ENCODE measurements at regions not wholly inside any gene's neighbourhood (a gene's known extent, or its start where the extent isn't known, plus 50 kb on each side); places are given as distances from the start of the nearest gene placed in this dataset.
A peak's percentile ranks its signal among the peaks of the same experiment; 100 is the strongest.
"Not testable (repeated sequence)": the region's sequence is repeated elsewhere in the genome, so short reads cannot be mapped to it uniquely, and the experiment has no call there.

GRCh38 chr9:97128919-97129318 is 90.0 kb upstream of the CTSV start:
- Histone ChIP-seq H4K20me1 (ENCODE audit: insufficient read depth) (no peaks in the 10 kb centered on the region), H3K4me1 (ENCODE audit: insufficient read depth) (no peaks in the 10 kb centered on the region), H3K9me2 (ENCODE audit: insufficient read depth) (no peaks in the 10 kb centered on the region), H3K9ac (no peak overlapping the region), H3K4me2 (ENCODE audit: unreplicated experiment) (no peak overlapping the region), H3K36me3 (ENCODE audit: low read depth) (no peaks in the 10 kb centered on the region), H3F3A (ENCODE audit: insufficient read depth) (no peaks in the 10 kb centered on the region), H3K27me3 (replicated peaks; ENCODE audit: insufficient read depth) (no peaks in the 10 kb centered on the region), H2AFZ (no peak overlapping the region), H3K27ac (no peak overlapping the region), H3K4me3 (no peak overlapping the region), H3K79me2 (ENCODE audit: insufficient read depth) (no peaks in the 10 kb centered on the region), H3K9me3 (ENCODE audit: low read depth) (no peaks in the 10 kb centered on the region)
- no peak for DNase-seq
- in situ Hi-C loops (cut with MboI) = no loop called here
- TF ChIP-seq EZH2 (IDR thresholded peaks at IDR 0.05; ENCODE audit: insufficient read depth, poor library complexity, severe bottlenecking) (no peak), EZH2phosphoT487 (IDR thresholded peaks at IDR 0.05; ENCODE audit: insufficient read depth, low read depth) (no peak)
- 61 to 62% methylated on average over 3 of the region's 3 CpGs for WGBS, 2 experiments (ENCODE audit: low coverage in 1 of 2, low lambda C conversion rate in 2 of 2, missing lambda C conversion rate in 2 of 2)

DNA sequence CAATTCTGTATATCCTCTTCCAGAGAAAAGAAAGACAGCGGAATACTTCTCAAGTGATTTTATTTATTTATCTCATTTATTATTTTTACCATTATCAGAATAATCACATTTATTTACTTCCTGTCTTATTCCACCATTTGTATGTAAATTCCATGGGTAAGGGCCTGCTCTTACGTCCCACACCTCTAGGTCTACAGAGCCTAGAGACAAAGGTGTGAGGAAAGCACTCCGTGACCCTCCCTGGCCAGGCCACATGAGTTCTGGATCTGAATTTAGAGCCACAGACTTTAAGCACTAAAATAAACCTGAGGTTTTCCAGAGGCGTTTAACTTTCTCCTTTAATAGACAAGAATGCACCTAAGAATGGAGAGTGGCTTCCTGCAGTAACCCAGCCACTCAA is 85.3 kb upstream of the CTSV start:
- WGBS, 2 experiments (ENCODE audit: low coverage in 1 of 2, low lambda C conversion rate in 2 of 2, missing lambda C conversion rate in 2 of 2) = 21 to 22% methylated on average over 4 of the region's 4 CpGs
- no peaks in the 10 kb centered on the region for H3F3A ChIP-seq (ENCODE audit: insufficient read depth)
- H3K27me3 ChIP-seq (replicated peaks; ENCODE audit: insufficient read depth) = no peaks in the 10 kb centered on the region
- in situ Hi-C loops (cut with MboI) = loop anchor here (25.0 kb wide), 1 partner anchor 262 kb away; the partner anchor contains the start of gene ZNF782
- TF ChIP-seq EZH2phosphoT487 (IDR thresholded peaks at IDR 0.05; ENCODE audit: insufficient read depth, low read depth) (no peak), EZH2 (IDR thresholded peaks at IDR 0.05; ENCODE audit: insufficient read depth, poor library complexity, severe bottlenecking) (no peak)
- H3K4me2 ChIP-seq (ENCODE audit: unreplicated experiment) = no peak overlapping the region
- H3K9me3 ChIP-seq (ENCODE audit: low read depth) = no peaks in the 10 kb centered on the region
- no peaks in the 10 kb centered on the region for H4K20me1 ChIP-seq (ENCODE audit: insufficient read depth)
- no peaks in the 10 kb centered on the region for H3K36me3 ChIP-seq (ENCODE audit: low read depth)
- no peak for DNase-seq
- H3K27ac ChIP-seq = no peak overlapping the region
- no peaks in the 10 kb centered on the region for H3K79me2 ChIP-seq (ENCODE audit: insufficient read depth)
- H3K4me1 ChIP-seq (ENCODE audit: insufficient read depth) = no peaks in the 10 kb centered on the region
- H3K4me3 ChIP-seq = no peak overlapping the region
- H2AFZ ChIP-seq = no peak overlapping the region
- no peaks in the 10 kb centered on the region for H3K9me2 ChIP-seq (ENCODE audit: insufficient read depth)
- H3K9ac ChIP-seq = no peak overlapping the region

DNA sequence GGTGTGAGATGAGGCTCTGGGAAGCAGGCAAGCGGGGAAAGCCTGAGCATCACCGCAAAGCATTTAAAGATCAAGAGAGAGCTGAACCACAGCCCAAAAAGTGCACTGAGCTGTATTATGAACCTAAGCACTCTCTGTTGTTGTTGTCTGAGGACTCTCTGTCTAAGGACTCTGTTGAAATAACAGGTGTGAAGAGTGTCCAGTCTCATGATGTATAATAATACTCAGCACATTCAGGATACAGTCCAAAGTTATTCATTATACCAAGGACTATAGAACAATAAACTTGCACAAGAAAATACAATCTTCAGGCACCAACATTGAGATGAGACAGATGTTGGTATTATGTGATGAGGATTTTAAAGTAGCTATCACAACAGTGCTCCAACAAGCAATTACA is 71.8 kb upstream of the CTSV start:
- Histone ChIP-seq H3K4me3 (no peak overlapping the region), H4K20me1 (ENCODE audit: insufficient read depth) (no peaks in the 10 kb centered on the region), H3K4me2 (ENCODE audit: unreplicated experiment) (no peak overlapping the region), H2AFZ (no peak overlapping the region), H3F3A (ENCODE audit: insufficient read depth) (no peaks in the 10 kb centered on the region), H3K27ac (no peak overlapping the region), H3K4me1 (ENCODE audit: insufficient read depth) (no peaks in the 10 kb centered on the region), H3K9me3 (ENCODE audit: low read depth) (no peaks in the 10 kb centered on the region), H3K36me3 (ENCODE audit: low read depth) (no peaks in the 10 kb centered on the region), H3K9me2 (ENCODE audit: insufficient read depth) (no peaks in the 10 kb centered on the region), H3K27me3 (replicated peaks; ENCODE audit: insufficient read depth) (peaks cover 9% of the 10 kb centered on the region; the same call in 1 of the 2 replicates), H3K9ac (no peak overlapping the region), H3K79me2 (ENCODE audit: insufficient read depth) (no peaks in the 10 kb centered on the region)
- DNase-seq = no peak
- 81 to 88% methylated on average over 2 of the region's 2 CpGs for WGBS, 2 experiments (ENCODE audit: low coverage in 1 of 2, low lambda C conversion rate in 2 of 2, missing lambda C conversion rate in 2 of 2)
- TF ChIP-seq EZH2 (IDR thresholded peaks at IDR 0.05; ENCODE audit: insufficient read depth, poor library complexity, severe bottlenecking) (no peak), EZH2phosphoT487 (IDR thresholded peaks at IDR 0.05; ENCODE audit: insufficient read depth, low read depth) (no peak)
- in situ Hi-C loops (cut with MboI) = loop anchor here (25.0 kb wide), 1 partner anchor 248 kb away; the partner anchor contains the start of gene ZNF782

DNA sequence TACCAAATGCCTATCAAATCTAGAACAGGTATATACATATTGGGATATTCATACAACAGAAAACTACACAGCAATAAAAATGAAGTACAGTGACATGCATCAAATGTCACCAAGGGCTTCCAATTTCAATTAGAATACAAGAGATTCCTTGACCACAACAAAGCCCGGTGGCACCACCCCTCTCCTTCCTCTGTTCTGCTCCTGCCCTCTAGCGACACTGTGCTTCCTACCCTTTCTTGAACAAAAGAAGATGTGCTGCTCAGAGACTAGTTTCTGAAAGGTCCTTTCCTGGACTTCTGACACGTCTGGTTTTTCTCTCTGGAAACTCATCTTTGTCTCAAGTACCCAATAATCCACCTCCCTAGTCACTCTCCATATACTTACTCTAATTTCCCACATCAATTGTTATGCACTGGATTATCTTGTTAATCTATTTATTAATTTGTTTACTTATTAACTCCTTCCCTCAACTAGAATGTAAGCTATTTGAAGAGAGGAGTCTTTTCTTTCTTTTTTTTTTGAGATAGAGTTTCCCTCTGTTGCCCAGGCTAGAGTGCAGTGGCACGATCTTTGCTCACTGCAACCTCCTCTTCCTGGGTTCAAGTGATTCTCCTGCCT is 70.4 kb upstream of the CTSV start:
- no peaks in the 10 kb centered on the region for H3K36me3 ChIP-seq (ENCODE audit: low read depth)
- peaks cover 9% of the 10 kb centered on the region; the same call in 1 of the 2 replicates for H3K27me3 ChIP-seq (replicated peaks; ENCODE audit: insufficient read depth)
- H4K20me1 ChIP-seq (ENCODE audit: insufficient read depth) = no peaks in the 10 kb centered on the region
- no peak overlapping the region for H3K9ac ChIP-seq
- no peaks in the 10 kb centered on the region for H3K79me2 ChIP-seq (ENCODE audit: insufficient read depth)
- H3F3A ChIP-seq (ENCODE audit: insufficient read depth) = no peaks in the 10 kb centered on the region
- no peak overlapping the region for H3K27ac ChIP-seq
- in situ Hi-C loops (cut with MboI) = loop anchor here (25.0 kb wide), 1 partner anchor 247 kb away; the partner anchor contains the start of gene ZNF782
- no peak overlapping the region for H2AFZ ChIP-seq
- peak; percentile 41 for DNase-seq
- no peak overlapping the region for H3K4me3 ChIP-seq
- no peak overlapping the region for H3K4me2 ChIP-seq (ENCODE audit: unreplicated experiment)
- no peaks in the 10 kb centered on the region for H3K9me2 ChIP-seq (ENCODE audit: insufficient read depth)
- no peak for TF ChIP-seq EZH2phosphoT487 (IDR thresholded peaks at IDR 0.05; ENCODE audit: insufficient read depth, low read depth)
- no peak for TF ChIP-seq EZH2 (IDR thresholded peaks at IDR 0.05; ENCODE audit: insufficient read depth, poor library complexity, severe bottlenecking)
- H3K4me1 ChIP-seq (ENCODE audit: insufficient read depth) = no peaks in the 10 kb centered on the region
- H3K9me3 ChIP-seq (ENCODE audit: low read depth) = no peaks in the 10 kb centered on the region
- 14 to 20% methylated on average over 4 of the region's 4 CpGs for WGBS, 2 experiments (ENCODE audit: low coverage in 1 of 2, low lambda C conversion rate in 2 of 2, missing lambda C conversion rate in 2 of 2)

DNA sequence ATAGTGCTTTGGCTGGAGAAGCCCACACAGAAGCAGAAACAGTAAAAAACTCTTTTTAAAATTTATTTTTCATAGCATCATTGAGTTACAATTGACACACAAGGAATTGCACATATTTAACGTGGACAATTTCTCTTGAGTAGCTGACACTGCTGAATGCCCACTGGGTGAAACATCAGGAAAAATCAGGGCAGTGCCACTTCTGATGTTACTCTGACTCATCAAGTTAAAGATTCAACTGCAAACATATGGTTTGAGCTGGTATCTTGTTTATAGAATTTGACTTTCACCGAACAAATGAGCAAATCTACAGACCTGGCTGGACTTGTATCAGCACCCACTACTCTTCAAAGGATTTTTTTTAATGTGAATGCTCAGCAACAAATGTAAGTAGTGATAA is 66.3 kb upstream of the CTSV start:
- H3K27ac ChIP-seq; H3K36me3 ChIP-seq (ENCODE audit: low read depth); H3K79me2 ChIP-seq (ENCODE audit: insufficient read depth); H3K9ac ChIP-seq; H3K4me3 ChIP-seq; H3K9me3 ChIP-seq (ENCODE audit: low read depth); H3K4me1 ChIP-seq (ENCODE audit: insufficient read depth); H3K9me2 ChIP-seq (ENCODE audit: insufficient read depth); H2AFZ ChIP-seq; H3F3A ChIP-seq (ENCODE audit: insufficient read depth); H4K20me1 ChIP-seq (ENCODE audit: insufficient read depth); H3K27me3 ChIP-seq (replicated peaks; ENCODE audit: insufficient read depth); H3K4me2 ChIP-seq (ENCODE audit: unreplicated experiment): not testable (repeated sequence)
- 17 to 37% methylated on average over 2 of the region's 2 CpGs for WGBS, 2 experiments (ENCODE audit: low coverage in 1 of 2, low lambda C conversion rate in 2 of 2, missing lambda C conversion rate in 2 of 2)
- DNase-seq = peak; percentile 37
- in situ Hi-C loops (cut with MboI) = loop anchor here (25.0 kb wide), 1 partner anchor 243 kb away; the partner anchor contains the start of gene ZNF782

DNA sequence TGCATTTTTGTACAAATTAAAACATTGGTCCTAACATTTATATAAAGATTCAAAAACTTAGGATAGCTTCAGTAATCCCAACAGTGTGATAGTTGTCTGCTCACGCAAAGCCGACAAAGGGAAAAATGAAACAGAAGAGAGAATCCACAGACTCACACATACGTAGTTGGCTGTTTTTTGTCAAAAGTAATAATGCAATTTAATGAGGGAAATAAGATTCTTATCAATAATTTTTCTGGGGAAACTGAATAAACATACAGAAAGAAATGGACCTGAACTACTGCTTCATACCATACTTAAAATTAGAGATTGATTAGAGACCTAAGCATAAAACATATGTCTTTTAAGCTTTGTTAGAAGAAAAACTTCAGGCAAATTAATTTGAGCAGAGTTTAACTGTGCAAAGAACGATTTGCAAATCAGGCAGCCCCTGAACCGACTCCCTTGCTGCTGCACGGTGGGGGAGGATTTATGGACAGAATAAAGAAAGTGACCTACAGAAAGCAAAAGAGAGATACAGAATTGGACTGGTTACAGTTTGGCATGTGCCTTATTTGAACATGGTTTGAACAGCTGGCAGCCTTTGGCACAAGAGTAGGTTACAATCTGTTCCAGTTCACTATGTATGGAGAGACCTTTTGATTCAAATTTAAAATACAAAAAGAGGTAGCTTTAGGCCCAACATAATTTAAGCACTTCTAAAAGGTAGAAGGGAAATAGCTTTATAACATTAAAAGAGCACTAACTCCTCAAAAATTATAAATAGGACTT is 64.9 kb upstream of the CTSV start:
- H3K4me3 ChIP-seq; H3K79me2 ChIP-seq (ENCODE audit: insufficient read depth); H3K27me3 ChIP-seq (replicated peaks; ENCODE audit: insufficient read depth); H4K20me1 ChIP-seq (ENCODE audit: insufficient read depth); H3F3A ChIP-seq (ENCODE audit: insufficient read depth); H3K9me3 ChIP-seq (ENCODE audit: low read depth); H2AFZ ChIP-seq; H3K36me3 ChIP-seq (ENCODE audit: low read depth); H3K9me2 ChIP-seq (ENCODE audit: insufficient read depth); DNase-seq; H3K9ac ChIP-seq; H3K27ac ChIP-seq; H3K4me1 ChIP-seq (ENCODE audit: insufficient read depth); H3K4me2 ChIP-seq (ENCODE audit: unreplicated experiment): not testable (repeated sequence)
- in situ Hi-C loops (cut with MboI) = loop anchor here (25.0 kb wide), 1 partner anchor 241 kb away; the partner anchor contains the start of gene ZNF782
- WGBS, 2 experiments (ENCODE audit: low coverage in 1 of 2, low lambda C conversion rate in 2 of 2, missing lambda C conversion rate in 2 of 2) = 45 to 48% methylated on average over 6 of the region's 6 CpGs
